Activated CD8-positive, alpha-beta memory T cell treated with anti-CD3 and anti-CD28 coated beads, Interleukin-2, amount 50 U/mL, for 24 hours (primary cell): ENCODE measurements at regions not wholly inside any gene's neighbourhood (a gene's known extent, or its start where the extent isn't known, plus 50 kb on each side); places are given as distances from the start of the nearest gene placed in this dataset.

ENCODE experiments used
- DNase-seq: peaks from one replicate; pipeline ENCODE4 v3.0.0-alpha.2; 2020; ENCODE audit errors: extremely low read depth

GRCh38 chr10:21021843-21022594 is 124.9 kb upstream of the NEBL start:
- DNase-seq, result no peak

GRCh38 chr10:21021231-21021630 is 124.1 kb upstream of the NEBL start:
- no peak for DNase-seq

- no peak for DNase-seq
These were observed 123.4 kb upstream of the NEBL start for GRCh38 chr10:21020545-21020944.

GRCh38 chr10:21019436-21019835 is 122.3 kb upstream of the NEBL start:
- no peak for DNase-seq

- DNase-seq, result no peak
These were observed 118.7 kb upstream of the NEBL start for GRCh38 chr10:21015851-21016250.

- no peak for DNase-seq
These were observed 117.0 kb upstream of the NEBL start for GRCh38 chr10:21014141-21014540.

- DNase-seq, result no peak
These were observed 114.4 kb upstream of the NEBL start for GRCh38 chr10:21011433-21012018.

- no peak for DNase-seq
These were observed 113.5 kb upstream of the NEBL start for GRCh38 chr10:21010615-21011014.

- no peak for DNase-seq
These were observed 106.2 kb upstream of the NEBL start for GRCh38 chr10:21003240-21003822.

GRCh38 chr10:21002091-21002878 is 105.2 kb upstream of the NEBL start:
- no peak for DNase-seq

- no peak for DNase-seq
These were observed 102.6 kb upstream of the NEBL start for GRCh38 chr10:20999699-21000098.

GRCh38 chr10:20998036-20998435 is 100.9 kb upstream of the NEBL start:
- DNase-seq, result no peak

GRCh38 chr10:20995123-20995987 is 98.2 kb upstream of the NEBL start:
- DNase-seq, result no peak

- no peak for DNase-seq
These were observed 96.9 kb upstream of the NEBL start for GRCh38 chr10:20993830-20994527.

GRCh38 chr10:20993389-20993788 is 96.3 kb upstream of the NEBL start:
- DNase-seq, result no peak

GRCh38 chr10:20991526-20991925 is 94.4 kb upstream of the NEBL start:
- DNase-seq, result no peak

GRCh38 chr10:20990604-20991003 is 93.5 kb upstream of the NEBL start:
- no peak for DNase-seq

GRCh38 chr10:20988357-20988983 is 91.4 kb upstream of the NEBL start:
- no peak for DNase-seq

GRCh38 chr10:20986049-20986448 is 88.9 kb upstream of the NEBL start:
- DNase-seq, result no peak

GRCh38 chr10:20984662-20985061 is 87.6 kb upstream of the NEBL start:
- no peak for DNase-seq
